Mesothelial cell of epicardium (in vitro differentiated cells): ENCODE measurements at regions not wholly inside any gene's neighbourhood (a gene's known extent, or its start where the extent isn't known, plus 50 kb on each side); places are given as distances from the start of the nearest gene placed in this dataset.
A peak's percentile ranks its signal among the peaks of the same experiment; 100 is the strongest.

Source experiments
- DNase-seq, 2 experiments: peaks; one replicate each; pipeline ENCODE4 v3.0.0; 2021; ENCODE audit warnings: low spot score in 2 of 2; ENCODE audit not compliant: unreplicated experiment in 2 of 2
- H3K27ac Mint-ChIP-seq: 2 replicates; pipeline ENCODE4 v1.8.0; 2021; ENCODE audit warnings: mixed read lengths
- H3K27me3 Mint-ChIP-seq: 2 replicates; pipeline ENCODE4 v1.8.0; 2021; ENCODE audit warnings: low read depth, mixed read lengths
- H3K36me3 Mint-ChIP-seq: 2 replicates; pipeline ENCODE4 v1.8.0; 2021; ENCODE audit warnings: mixed read lengths
- H3K4me1 Mint-ChIP-seq: 2 replicates; pipeline ENCODE4 v1.8.0; 2021; ENCODE audit warnings: mixed read lengths
- H3K4me3 Mint-ChIP-seq: 2 replicates; pipeline ENCODE4 v1.8.0; 2021; ENCODE audit warnings: mild to moderate bottlenecking, moderate library complexity, mixed read lengths
- H3K9me3 Mint-ChIP-seq: 2 replicates; pipeline ENCODE4 v1.8.0; 2021; ENCODE audit warnings: mixed read lengths
- TF ChIP-seq, protein P1 (sequence below): fragments of 200-600 bp; sonication (generic); IDR thresholded peaks from one replicate; pipeline ENCODE4 v1.5.0; 2021; ENCODE audit warnings: antibody characterized with exemption; ENCODE audit not compliant: unreplicated experiment

GRCh38 chr14:53872681-53873089, 83.9 kb downstream of the BMP4 start:
- H3K9me3 Mint-ChIP-seq = peaks cover 29% of the 10 kb centered on the region
- TF ChIP-seq, protein P1, sequence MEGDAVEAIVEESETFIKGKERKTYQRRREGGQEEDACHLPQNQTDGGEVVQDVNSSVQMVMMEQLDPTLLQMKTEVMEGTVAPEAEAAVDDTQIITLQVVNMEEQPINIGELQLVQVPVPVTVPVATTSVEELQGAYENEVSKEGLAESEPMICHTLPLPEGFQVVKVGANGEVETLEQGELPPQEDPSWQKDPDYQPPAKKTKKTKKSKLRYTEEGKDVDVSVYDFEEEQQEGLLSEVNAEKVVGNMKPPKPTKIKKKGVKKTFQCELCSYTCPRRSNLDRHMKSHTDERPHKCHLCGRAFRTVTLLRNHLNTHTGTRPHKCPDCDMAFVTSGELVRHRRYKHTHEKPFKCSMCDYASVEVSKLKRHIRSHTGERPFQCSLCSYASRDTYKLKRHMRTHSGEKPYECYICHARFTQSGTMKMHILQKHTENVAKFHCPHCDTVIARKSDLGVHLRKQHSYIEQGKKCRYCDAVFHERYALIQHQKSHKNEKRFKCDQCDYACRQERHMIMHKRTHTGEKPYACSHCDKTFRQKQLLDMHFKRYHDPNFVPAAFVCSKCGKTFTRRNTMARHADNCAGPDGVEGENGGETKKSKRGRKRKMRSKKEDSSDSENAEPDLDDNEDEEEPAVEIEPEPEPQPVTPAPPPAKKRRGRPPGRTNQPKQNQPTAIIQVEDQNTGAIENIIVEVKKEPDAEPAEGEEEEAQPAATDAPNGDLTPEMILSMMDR = no peak
- H3K36me3 Mint-ChIP-seq = peaks cover 5% of the 10 kb centered on the region
- H3K4me1 Mint-ChIP-seq = peaks cover 23% of the 10 kb centered on the region
- no peak for DNase-seq
- H3K27ac Mint-ChIP-seq = peak overlapping the region; percentile 51
- no peak overlapping the region for H3K4me3 Mint-ChIP-seq
- H3K27me3 Mint-ChIP-seq = no peaks in the 10 kb centered on the region

GRCh38 chr14:53871951-53872350, 84.7 kb downstream of the BMP4 start:
- Mint-ChIP-seq H3K4me1 (peaks cover 23% of the 10 kb centered on the region), H3K27ac (peak overlapping the region; percentile 50), H3K27me3 (no peaks in the 10 kb centered on the region), H3K9me3 (peaks cover 23% of the 10 kb centered on the region), H3K36me3 (peaks cover 5% of the 10 kb centered on the region), H3K4me3 (no peak overlapping the region)
- TF ChIP-seq, protein P1 = no peak
- DNase-seq = no peak

DNA sequence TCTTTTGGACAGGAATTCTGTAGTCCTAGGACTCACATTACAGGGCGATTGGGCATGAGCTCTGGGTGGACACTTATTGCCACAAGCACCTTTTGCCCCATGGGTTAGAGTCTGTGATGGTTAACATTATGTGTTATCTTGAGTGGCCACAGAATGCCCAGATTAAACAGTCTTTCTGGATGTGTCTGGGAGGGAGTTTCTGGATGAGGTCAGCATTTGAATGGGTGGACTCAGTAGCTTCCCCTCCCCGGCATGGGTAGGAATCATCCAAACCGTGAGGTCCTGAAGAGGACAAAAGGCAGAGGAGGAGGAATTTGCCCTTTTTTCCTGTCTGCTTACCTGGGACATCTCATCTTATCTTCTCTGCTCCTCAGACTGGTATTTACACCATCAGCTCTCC, 85.6 kb downstream of the BMP4 start:
- DNase-seq = no peak
- Mint-ChIP-seq H3K9me3 (peaks cover 16% of the 10 kb centered on the region), H3K4me3 (no peak overlapping the region), H3K4me1 (peaks cover 23% of the 10 kb centered on the region), H3K27me3 (no peaks in the 10 kb centered on the region), H3K27ac (no peak overlapping the region), H3K36me3 (no peaks in the 10 kb centered on the region)
- TF ChIP-seq, protein P1 = no peak

GRCh38 chr14:53865711-53866110, 90.9 kb downstream of the BMP4 start:
- Mint-ChIP-seq H3K27me3 (no peaks in the 10 kb centered on the region), H3K4me1 (peaks cover 5% of the 10 kb centered on the region), H3K36me3 (no peaks in the 10 kb centered on the region), H3K9me3 (peaks cover 16% of the 10 kb centered on the region), H3K4me3 (no peak overlapping the region), H3K27ac (peak overlapping the region; percentile 41)
- no peak for DNase-seq
- TF ChIP-seq, protein P1 = no peak

DNA sequence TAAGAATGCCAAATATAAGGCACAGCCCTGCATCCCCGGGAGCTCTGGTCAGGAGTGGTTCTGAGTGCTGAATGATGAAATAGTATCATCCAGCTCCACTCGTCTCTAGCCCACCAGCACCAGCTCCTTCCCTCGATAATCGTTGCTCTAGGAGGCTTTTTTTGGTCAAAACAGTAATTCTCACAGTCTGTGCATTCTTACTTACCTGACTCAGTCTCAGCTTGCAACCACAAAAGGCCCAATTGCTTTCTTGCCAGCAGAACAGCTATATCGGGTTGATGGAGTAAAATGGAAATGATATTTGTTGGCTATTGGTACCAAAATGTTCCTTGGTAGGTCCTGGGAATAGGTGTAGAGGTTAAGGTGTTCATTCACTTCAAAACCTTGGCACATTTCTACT, 94.8 kb downstream of the BMP4 start:
- TF ChIP-seq, protein P1 = no peak
- Mint-ChIP-seq H3K9me3 (no peaks in the 10 kb centered on the region), H3K27ac (no peak overlapping the region), H3K36me3 (no peaks in the 10 kb centered on the region), H3K4me1 (peaks cover 5% of the 10 kb centered on the region), H3K27me3 (no peaks in the 10 kb centered on the region), H3K4me3 (no peak overlapping the region)
- DNase-seq = no peak

GRCh38 chr14:53858345-53858684, 98.3 kb downstream of the BMP4 start:
- no peak for DNase-seq
- TF ChIP-seq, protein P1 = no peak
- no peaks in the 10 kb centered on the region for H3K4me1 Mint-ChIP-seq
- H3K36me3 Mint-ChIP-seq = no peaks in the 10 kb centered on the region
- H3K4me3 Mint-ChIP-seq = no peak overlapping the region
- no peak overlapping the region for H3K27ac Mint-ChIP-seq
- no peaks in the 10 kb centered on the region for H3K9me3 Mint-ChIP-seq
- no peaks in the 10 kb centered on the region for H3K27me3 Mint-ChIP-seq
